COR-L47 (cell line): ENCODE measurements at regions not wholly inside any gene's neighbourhood (a gene's known extent, or its start where the extent isn't known, plus 50 kb on each side); places are given as distances from the start of the nearest gene placed in this dataset.
"Not testable (repeated sequence)": the region's sequence is repeated elsewhere in the genome, so short reads cannot be mapped to it uniquely, and the experiment has no call there.

Experiments
- DNase-seq: peaks from one replicate; lab custom pipeline; 2025; lab: John Stamatoyannopoulos, UW

GRCh38 chr14:44616204-44616603 lies 109.1 kb upstream of the FSCB start:
- no peak for DNase-seq

- DNase-seq, result no peak
Measured at GRCh38 chr14:44613061-44613712, 106.1 kb upstream of the FSCB start.

- DNase-seq, result no peak
Measured at GRCh38 chr14:44612002-44612401, 104.9 kb upstream of the FSCB start.

- no peak for DNase-seq
Measured at GRCh38 chr14:44609876-44610510, 102.9 kb upstream of the FSCB start.

GRCh38 chr14:44609201-44609600 lies 102.1 kb upstream of the FSCB start:
- DNase-seq, result no peak

GRCh38 chr14:44607701-44608100 lies 100.6 kb upstream of the FSCB start:
- no peak for DNase-seq

GRCh38 chr14:44606576-44606975 lies 99.5 kb upstream of the FSCB start:
- no peak for DNase-seq

GRCh38 chr14:44601266-44601665 lies 94.2 kb upstream of the FSCB start:
- not testable (repeated sequence) for DNase-seq

- DNase-seq, result no peak
Measured at GRCh38 chr14:44589180-44589579, 82.1 kb upstream of the FSCB start.

GRCh38 chr14:44586910-44587309 lies 79.8 kb upstream of the FSCB start:
- DNase-seq, result peak; percentile 91

GRCh38 chr14:44576356-44576755 lies 69.3 kb upstream of the FSCB start:
- no peak for DNase-seq

GRCh38 chr14:44567997-44568396 lies 60.9 kb upstream of the FSCB start:
- DNase-seq, result no peak

GRCh38 chr14:44565968-44566367 lies 58.9 kb upstream of the FSCB start:
- DNase-seq, result no peak

GRCh38 chr14:44564908-44565307 lies 57.8 kb upstream of the FSCB start:
- DNase-seq, result no peak
